GM12892 (cell line): ENCODE measurements at regions not wholly inside any gene's neighbourhood (a gene's known extent, or its start where the extent isn't known, plus 50 kb on each side); places are given as distances from the start of the nearest gene placed in this dataset.

Experiments used
- DNase-seq: peaks from one replicate; pipeline ENCODE4 v3.0.0; 2011; ENCODE audit not compliant: insufficient read length
- FAIRE-seq: peaks from 2 replicates; lab custom pipeline; 2011; peaks lifted over from hg19 to GRCh38; lab: Jason Lieb, UNC
- POLR2A ChIP-seq: IDR thresholded peaks from 2 replicates; pipeline ENCODE4 v1.6.1; 2011; ENCODE audit warnings: low read depth, low read length, control low read depth
- POLR2AphosphoS5 ChIP-seq: IDR thresholded peaks from 2 replicates; pipeline ENCODE4 v1.6.1; 2011; ENCODE audit warnings: low read depth, low read length, control low read depth
- TAF1 ChIP-seq: IDR thresholded peaks from 2 replicates; pipeline ENCODE4 v1.6.1; 2011; ENCODE audit warnings: low read depth, mild to moderate bottlenecking, control low read depth, low read length, borderline replicate concordance

DNA sequence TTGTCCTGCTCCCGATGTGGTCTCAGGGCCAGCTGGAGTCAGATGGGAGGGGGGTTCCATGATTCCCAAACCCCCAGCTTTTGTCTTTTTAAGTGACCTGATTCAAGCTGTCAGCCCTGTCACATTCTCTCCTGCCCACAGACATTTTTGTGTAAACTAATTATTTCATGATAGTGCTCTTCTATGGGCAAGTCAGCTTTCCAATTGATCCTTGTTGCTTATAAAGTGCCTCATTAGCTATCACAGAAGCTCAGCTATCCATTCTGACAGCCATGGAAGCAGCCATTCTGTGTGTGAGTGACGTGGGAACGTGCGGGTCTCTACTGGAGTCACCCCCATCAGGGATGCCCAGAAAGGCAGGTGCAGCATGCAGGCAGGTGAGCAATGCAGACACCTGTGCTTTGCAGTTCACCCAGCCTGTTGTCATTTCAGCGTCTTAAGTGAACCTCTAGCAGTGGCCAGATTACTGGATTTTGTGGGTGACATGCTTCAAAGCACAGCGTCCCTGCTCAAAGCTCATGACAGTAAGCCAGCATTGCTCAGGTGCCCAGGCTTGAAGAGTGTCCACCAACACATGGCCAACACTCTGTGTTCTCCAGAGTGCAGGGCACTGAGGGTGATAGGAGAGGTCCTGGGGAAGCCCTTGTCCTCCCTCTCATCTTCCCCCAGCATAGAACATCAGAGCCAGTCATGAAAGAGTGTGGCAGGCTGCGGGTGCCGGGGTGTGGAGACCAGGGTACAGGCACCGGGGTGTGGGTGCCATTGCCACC lies 162.1 kb upstream of the SH3BP4 start:
- TF ChIP-seq POLR2AphosphoS5, result no peak
- no peak for TF ChIP-seq POLR2A
- TF ChIP-seq TAF1, result no peak
- DNase-seq (no peak), FAIRE-seq (no peak)

DNA sequence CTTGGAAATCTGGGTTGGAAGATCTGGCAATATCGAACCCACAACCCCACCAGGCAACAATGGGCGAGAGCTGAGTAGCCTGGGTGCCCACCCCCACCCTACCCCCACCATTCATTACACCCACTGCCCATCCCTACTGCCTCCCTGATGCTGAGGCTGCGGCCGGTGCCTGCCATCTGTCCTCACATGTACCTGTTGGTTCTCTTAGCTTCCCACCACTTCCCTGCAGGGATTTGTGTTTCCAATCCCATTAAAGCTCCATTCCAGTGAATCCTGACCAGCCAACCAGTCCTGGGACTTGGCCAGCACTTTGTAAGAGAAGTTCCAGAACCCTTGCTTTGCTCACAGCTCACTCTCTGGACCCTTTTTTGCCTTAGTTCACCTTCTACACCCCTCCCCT lies 163.0 kb upstream of the SH3BP4 start:
- FAIRE-seq, result no peak
- no peak for DNase-seq
- no peak for TF ChIP-seq POLR2A
- TF ChIP-seq TAF1, result no peak
- no peak for TF ChIP-seq POLR2AphosphoS5

DNA sequence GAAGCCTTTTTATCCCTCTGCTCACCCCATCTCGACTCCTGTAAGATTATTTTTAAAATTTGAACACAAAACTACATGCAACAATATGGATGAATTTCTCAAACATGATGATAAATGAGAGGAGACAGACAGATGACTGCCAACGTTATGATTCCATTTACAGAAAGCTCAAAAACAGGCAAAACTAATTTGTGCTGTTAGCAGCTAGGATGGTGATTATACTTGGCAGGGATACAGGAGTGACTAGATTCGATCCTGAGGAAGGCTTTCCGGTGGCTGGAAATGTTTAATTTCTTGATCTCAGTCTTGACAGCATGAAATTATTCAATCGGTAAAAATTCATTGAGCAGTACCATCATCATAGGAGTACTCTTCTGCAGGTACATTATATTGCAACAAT lies 163.4 kb upstream of the SH3BP4 start:
- no peak for DNase-seq
- TF ChIP-seq POLR2A (no peak), TAF1 (no peak), POLR2AphosphoS5 (no peak)
- no peak for FAIRE-seq

DNA sequence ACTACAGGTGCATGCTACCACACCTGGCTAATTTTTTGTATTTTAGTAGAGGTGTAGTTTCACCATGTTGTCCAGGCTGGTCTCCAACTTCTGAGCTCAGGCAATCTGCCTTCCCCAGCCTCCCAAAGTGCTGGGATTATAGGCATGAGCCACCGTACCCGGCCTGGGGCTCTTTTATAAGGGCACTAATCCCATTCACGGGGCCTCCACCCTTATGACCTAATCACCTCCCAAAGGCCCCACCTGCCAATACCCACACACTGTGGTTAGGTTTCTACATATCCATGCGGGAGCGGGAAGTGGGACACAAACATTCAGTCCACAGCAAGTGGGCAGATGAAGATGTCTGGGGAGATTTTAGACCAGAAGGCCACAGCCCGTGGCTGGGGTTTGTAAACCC lies 164.7 kb upstream of the SH3BP4 start:
- no peak for TF ChIP-seq POLR2A
- TF ChIP-seq POLR2AphosphoS5, result no peak
- TF ChIP-seq TAF1, result no peak
- DNase-seq (no peak), FAIRE-seq (no peak)

DNA sequence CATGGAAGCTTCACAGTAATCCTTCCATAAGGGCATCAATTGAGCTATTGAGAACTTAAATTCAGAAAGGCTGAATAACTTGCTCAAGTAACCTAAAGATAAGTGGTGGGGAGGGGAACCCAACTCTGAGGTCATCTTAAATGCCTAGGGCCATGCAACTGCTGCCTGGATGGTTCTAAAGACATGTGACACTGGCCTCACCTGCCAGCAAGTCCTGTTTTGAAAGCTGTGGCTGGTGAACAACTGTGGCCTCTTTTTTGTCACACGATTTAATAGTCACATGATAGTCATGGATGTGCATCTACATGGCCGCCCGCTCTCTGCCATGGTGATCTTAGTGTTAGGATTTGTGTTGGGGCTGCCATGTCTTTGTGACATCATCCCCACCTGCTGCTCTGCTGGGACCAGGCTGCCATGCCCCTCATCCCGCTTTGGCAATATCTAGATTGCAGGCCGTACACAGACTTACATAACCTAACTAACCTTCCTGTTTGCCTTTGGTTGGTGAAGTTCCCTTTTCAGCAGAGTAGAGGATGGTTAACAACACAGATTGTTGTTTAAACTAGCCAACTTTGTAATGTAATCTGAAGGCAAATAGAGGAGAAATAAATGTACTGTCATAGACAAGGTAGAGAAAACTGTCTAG lies 177.9 kb upstream of the SH3BP4 start:
- FAIRE-seq (no peak), DNase-seq (no peak)
- TF ChIP-seq TAF1 (no peak), POLR2A (no peak), POLR2AphosphoS5 (no peak)

DNA sequence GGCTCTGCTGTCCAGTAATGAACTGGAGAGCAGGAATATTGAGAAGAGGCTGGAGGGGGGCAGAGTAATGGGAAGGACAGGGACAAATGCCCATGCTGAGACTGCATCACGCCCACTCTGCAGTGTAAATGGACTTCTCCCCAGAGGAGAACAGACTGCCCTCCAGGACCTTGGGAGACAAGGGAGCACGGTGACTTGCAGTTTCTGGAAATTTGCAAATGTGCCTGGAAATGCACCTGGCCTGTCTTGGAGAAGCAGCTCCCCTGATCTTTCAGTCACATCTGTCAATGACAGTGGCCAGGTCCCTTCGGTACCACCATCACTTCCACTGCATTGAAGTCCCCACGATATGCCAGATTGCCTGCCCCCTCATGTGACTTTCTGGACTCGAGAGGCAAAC lies 178.7 kb upstream of the SH3BP4 start:
- FAIRE-seq (no peak), DNase-seq (no peak)
- no peak for TF ChIP-seq POLR2A
- no peak for TF ChIP-seq TAF1
- no peak for TF ChIP-seq POLR2AphosphoS5

DNA sequence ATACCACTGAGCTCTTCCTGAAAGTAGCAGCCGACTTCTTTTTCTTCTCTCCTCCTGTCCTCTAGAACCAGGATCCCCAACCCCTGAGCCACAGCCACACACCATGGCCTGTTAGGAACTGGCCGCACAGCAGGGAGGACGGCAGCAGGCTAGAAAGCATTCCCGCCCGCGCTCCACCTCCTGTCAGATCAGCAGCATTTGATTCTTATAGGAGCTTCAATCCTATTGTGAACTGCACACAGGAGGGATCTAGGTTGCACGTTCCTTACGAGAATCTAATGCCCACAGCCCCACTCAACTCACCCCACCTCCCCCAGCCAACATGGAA lies 179.1 kb upstream of the SH3BP4 start:
- FAIRE-seq, result no peak
- no peak for TF ChIP-seq TAF1
- TF ChIP-seq POLR2A, result no peak
- TF ChIP-seq POLR2AphosphoS5, result no peak

DNA sequence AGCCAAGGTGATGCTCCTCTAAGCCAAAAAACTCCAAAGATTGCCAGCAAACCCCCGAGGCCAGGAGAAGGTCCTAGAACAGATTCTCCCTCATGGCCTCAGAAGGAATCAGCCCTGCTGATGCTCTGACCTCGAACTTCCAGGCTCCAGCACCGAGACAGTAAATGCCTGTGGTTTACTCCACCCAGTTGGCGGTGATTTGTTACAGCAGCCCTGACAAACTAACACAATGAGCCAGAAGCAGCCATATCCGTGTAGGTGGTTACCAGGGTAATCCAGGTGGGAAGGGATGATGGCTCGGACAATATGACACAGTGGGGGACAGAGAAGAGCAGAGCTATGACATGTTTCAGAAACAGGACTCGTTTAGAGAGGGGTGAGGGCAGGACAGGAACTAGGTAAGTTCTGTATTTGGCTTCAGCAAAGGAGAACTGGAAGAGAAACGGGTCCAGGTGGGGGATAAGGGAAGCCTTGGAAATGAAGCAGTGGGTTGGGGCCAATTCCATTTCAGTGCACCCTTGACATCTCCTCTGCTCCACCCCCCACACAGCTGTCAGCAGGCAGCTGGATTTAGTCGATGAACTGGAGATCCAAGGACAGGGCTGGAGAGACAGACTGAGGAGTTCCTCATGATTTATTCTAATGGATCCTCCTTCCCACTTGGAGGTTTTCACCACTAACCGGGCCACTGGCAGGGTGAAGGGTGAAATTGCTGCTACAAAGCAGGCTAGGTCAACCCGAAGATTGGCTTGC lies 179.7 kb upstream of the SH3BP4 start:
- DNase-seq (no peak), FAIRE-seq (no peak)
- TF ChIP-seq POLR2AphosphoS5 (no peak), POLR2A (no peak)

More for the DNA sequence above, 179.1 kb upstream of the SH3BP4 start:
- no peak for DNase-seq

DNA sequence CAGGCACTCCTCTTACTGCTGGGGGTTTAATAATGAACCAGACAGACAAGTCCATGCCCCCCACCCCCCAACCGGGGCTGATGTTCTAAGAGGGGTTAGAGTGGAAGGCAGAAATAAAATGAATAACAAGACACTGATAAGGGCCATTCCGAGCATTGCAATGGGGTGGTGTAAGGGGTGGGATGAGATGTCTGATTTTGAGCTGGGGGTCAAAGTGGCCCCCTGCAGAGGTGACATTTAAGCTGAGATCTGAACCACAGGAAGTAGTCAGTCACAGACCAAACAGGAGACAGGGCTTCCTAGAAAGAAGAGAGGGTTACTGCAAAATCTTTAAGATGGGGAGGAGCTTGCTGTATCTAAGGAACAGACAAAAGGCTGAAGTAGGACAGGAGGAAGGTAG lies 180.6 kb upstream of the SH3BP4 start:
- TF ChIP-seq TAF1 (no peak), POLR2A (no peak), POLR2AphosphoS5 (no peak)
- DNase-seq (no peak), FAIRE-seq (no peak)

DNA sequence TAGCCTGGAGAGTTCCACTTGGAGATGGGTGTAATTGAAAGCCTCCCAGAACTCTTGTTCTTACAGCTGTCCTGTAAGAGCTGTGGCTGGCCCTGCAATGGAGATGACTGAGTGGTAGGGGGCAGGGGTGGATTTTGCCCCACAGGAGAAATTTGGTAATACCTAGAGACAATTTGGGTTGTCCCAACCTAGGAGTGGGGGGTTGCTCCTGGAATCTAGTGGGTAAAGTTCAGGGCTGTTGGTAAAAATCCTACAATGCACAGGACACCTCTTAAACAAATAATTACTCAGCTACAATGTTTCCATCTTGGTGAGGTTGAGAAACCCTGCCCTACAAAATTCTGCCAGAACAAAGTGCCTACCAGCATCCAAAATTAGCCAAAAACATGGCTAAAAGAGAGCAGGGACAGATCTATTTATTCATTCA lies 181.1 kb upstream of the SH3BP4 start:
- no peak for TF ChIP-seq POLR2A
- TF ChIP-seq POLR2AphosphoS5, result no peak
- no peak for TF ChIP-seq TAF1
- FAIRE-seq (no peak), DNase-seq (no peak)

DNA sequence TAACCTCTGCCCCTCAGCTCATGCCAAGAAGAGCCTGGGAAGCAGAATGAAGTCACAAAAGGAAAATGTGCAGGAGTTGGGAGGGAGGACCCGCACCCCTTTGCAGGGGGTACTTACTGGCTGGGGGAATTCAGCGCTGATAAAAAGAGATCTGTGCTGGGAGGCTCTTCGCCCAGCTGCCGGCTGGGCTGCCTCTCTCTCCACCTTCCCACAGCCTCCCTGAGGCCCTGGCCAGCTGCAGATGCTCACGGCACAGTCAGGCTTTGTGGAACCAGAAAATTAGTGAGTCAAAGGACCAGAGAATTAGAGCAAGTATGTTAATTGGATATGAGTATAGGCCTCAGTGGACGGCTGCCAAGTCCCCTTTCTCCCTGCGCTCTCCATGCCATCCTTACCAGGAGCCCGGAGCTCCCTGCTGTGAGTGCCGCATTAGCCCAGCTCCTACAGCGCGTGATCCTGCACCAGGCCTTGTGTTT lies 181.7 kb upstream of the SH3BP4 start:
- no peak for DNase-seq
- TF ChIP-seq TAF1 (no peak), POLR2AphosphoS5 (no peak), POLR2A (no peak)

More for the DNA sequence above, 181.7 kb upstream of the SH3BP4 start:
- FAIRE-seq, result no peak
